Caco-2 (cell line): ENCODE measurements at regions not wholly inside any gene's neighbourhood (a gene's known extent, or its start where the extent isn't known, plus 50 kb on each side); places are given as distances from the start of the nearest gene placed in this dataset.
"Not testable (repeated sequence)": the region's sequence is repeated elsewhere in the genome, so short reads cannot be mapped to it uniquely, and the experiment has no call there.

Experiments used
- BruUV-seq: library from RNA; stranded (reverse); fragments of 400-500 nt; replicated peaks from 2 replicates; lab custom pipeline; 2021; lab: Mats Ljungman, UMichigan
- CTCF ChIA-PET: fragments of 300-600 bp; sonication (Branson Sonifier 250); formaldehyde crosslinking; loops from one replicate; lab custom pipeline; 2022; ENCODE audit warnings: antibody characterized with exemption; lab: Charles Lee
- POLR2A ChIA-PET: fragments of 300-600 bp; sonication (Branson Sonifier 250); formaldehyde crosslinking; loops from one replicate; lab custom pipeline; 2022; ENCODE audit warnings: antibody characterized with exemption; lab: Charles Lee
- DNase-seq, 2 experiments: peaks; one replicate each; pipeline versions ENCODE4 v3.0.0 to v3.0.0-alpha.2; 2020 to 2022
- H3K27me3 ChIP-seq: replicated peaks from 2 replicates; pipeline ENCODE4 v1.6.0; 2011; ENCODE audit warnings: low read length; ENCODE audit not compliant: control insufficient read depth, insufficient read depth
- H3K36me3 ChIP-seq: 2 replicates; pipeline ENCODE4 v1.5.1; 2011; ENCODE audit warnings: low read length; ENCODE audit not compliant: control insufficient read depth, insufficient read depth
- H3K4me1 ChIP-seq: fragments of 250-450 bp; sonication (Bioruptor Pico); 2 replicates; pipeline ENCODE4 v1.5.1; 2020; ENCODE audit warnings: mild to moderate bottlenecking
- H3K4me3 ChIP-seq: 2 replicates; pipeline ENCODE4 v1.5.1; 2011; ENCODE audit warnings: low read depth, mild to moderate bottlenecking, control low read depth, low read length
- H3K9me3 ChIP-seq: fragments of 250-450 bp; sonication (Bioruptor Pico); 2 replicates; pipeline ENCODE4 v1.5.1; 2020; ENCODE audit warnings: mild to moderate bottlenecking, moderate library complexity
- H3K27ac Mint-ChIP-seq: one replicate; pipeline ENCODE4 v1.8.0; 2022; ENCODE audit warnings: mixed read lengths; ENCODE audit not compliant: unreplicated experiment
- H3K27me3 Mint-ChIP-seq: one replicate; pipeline ENCODE4 v1.8.0; 2022; ENCODE audit warnings: mixed read lengths; ENCODE audit not compliant: insufficient read depth, unreplicated experiment
- H3K36me3 Mint-ChIP-seq: one replicate; pipeline ENCODE4 v1.8.0; 2022; ENCODE audit warnings: mild to moderate bottlenecking, mixed read lengths; ENCODE audit not compliant: insufficient read depth, unreplicated experiment
- H3K4me1 Mint-ChIP-seq: one replicate; pipeline ENCODE4 v1.8.0; 2022; ENCODE audit warnings: low read depth, mixed read lengths; ENCODE audit not compliant: unreplicated experiment
- H3K4me3 Mint-ChIP-seq: one replicate; pipeline ENCODE4 v1.8.0; 2022; ENCODE audit warnings: mild to moderate bottlenecking, moderate library complexity, mixed read lengths; ENCODE audit not compliant: unreplicated experiment
- H3K9me3 Mint-ChIP-seq: one replicate; pipeline ENCODE4 v1.8.0; 2022; ENCODE audit warnings: mixed read lengths; ENCODE audit not compliant: unreplicated experiment
- intact Hi-C: fragments of 100-400 bp; cut with micrococcal nuclease; formaldehyde crosslinking; loops from one replicate; pipeline ENCODE4 v1.10.0; 2022; ENCODE audit not compliant: unreplicated experiment
- TF ChIP-seq, protein P1 (sequence below), 2 experiments: fragments of 200-600 bp in 1 of 2; IDR thresholded peaks; 1 replicate in 1 of 2; 2 replicates in 1 of 2; pipeline versions ENCODE4 v1.5.1 to v1.8.0; 2011 to 2022; ENCODE audit warnings: antibody characterized with exemption in 1 of 2, control low read depth in 1 of 2, inconsistent platforms in 1 of 2, low read depth in 1 of 2, low read length in 1 of 2, mild to moderate bottlenecking in 1 of 2, moderate library complexity in 1 of 2; ENCODE audit not compliant: insufficient read depth in 1 of 2, severe bottlenecking in 1 of 2, unreplicated experiment in 1 of 2

- TF ChIP-seq, protein P1, sequence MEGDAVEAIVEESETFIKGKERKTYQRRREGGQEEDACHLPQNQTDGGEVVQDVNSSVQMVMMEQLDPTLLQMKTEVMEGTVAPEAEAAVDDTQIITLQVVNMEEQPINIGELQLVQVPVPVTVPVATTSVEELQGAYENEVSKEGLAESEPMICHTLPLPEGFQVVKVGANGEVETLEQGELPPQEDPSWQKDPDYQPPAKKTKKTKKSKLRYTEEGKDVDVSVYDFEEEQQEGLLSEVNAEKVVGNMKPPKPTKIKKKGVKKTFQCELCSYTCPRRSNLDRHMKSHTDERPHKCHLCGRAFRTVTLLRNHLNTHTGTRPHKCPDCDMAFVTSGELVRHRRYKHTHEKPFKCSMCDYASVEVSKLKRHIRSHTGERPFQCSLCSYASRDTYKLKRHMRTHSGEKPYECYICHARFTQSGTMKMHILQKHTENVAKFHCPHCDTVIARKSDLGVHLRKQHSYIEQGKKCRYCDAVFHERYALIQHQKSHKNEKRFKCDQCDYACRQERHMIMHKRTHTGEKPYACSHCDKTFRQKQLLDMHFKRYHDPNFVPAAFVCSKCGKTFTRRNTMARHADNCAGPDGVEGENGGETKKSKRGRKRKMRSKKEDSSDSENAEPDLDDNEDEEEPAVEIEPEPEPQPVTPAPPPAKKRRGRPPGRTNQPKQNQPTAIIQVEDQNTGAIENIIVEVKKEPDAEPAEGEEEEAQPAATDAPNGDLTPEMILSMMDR (IDR thresholded peaks at IDR 0.05; ENCODE audit: insufficient read depth in 1 of 2, low read depth in 1 of 2, low read length in 1 of 2, severe bottlenecking in 1 of 2, unreplicated experiment in 1 of 2): no peak
- CTCF ChIA-PET: no interaction called here
- H3K4me3 Mint-ChIP-seq: no peak overlapping the region
- Histone ChIP-seq H3K4me3 (no peak overlapping the region), H3K36me3 (no peaks in the 10 kb centered on the region; the same call in 1 of the 2 replicates), H3K4me1 (no peaks in the 10 kb centered on the region), H3K9me3 (no peaks in the 10 kb centered on the region), H3K27me3 (no peaks in the 10 kb centered on the region)
- BruUV-seq: no TSS peak
- H3K36me3 Mint-ChIP-seq: no peaks in the 10 kb centered on the region
- H3K9me3 Mint-ChIP-seq: no peaks in the 10 kb centered on the region
- no peaks in the 10 kb centered on the region for H3K4me1 Mint-ChIP-seq
- DNase-seq: no peak
- POLR2A ChIA-PET: no interaction called here
- H3K27ac Mint-ChIP-seq: no peak overlapping the region
- H3K27me3 Mint-ChIP-seq: no peaks in the 10 kb centered on the region
- intact Hi-C loops: no loop called here
These were observed 58.8 kb upstream of the MAN1A2 start for GRCh38 chr1:117308311-117308916.

DNA sequence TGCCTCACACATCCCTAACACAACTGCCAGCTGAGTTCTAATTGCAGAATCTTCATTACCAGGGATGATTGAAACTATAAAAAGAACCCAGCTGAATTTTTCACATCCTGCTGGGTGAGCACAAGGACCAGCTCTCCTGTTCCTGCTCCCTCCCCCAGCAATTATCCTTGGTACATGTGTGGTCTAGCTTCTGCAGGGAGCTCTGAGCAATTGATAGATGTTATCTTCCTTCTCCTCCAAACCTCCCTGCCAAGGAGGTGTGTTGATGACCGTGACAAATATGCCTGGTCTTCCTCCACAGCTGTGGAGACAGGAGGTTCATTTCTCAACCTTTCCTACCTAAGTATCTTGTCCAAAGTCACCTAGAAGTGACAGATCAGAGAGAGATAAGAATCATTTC lies 65.3 kb upstream of the MAN1A2 start:
- DNase-seq: no peak
- intact Hi-C loops: no loop called here
- CTCF ChIA-PET: no interaction called here
- POLR2A ChIA-PET: no interaction called here
- no TSS peak for BruUV-seq
- Mint-ChIP-seq H3K4me3 (no peak overlapping the region), H3K9me3 (no peaks in the 10 kb centered on the region), H3K36me3 (no peaks in the 10 kb centered on the region), H3K27ac (no peak overlapping the region), H3K4me1 (peaks cover 14% of the 10 kb centered on the region), H3K27me3 (no peaks in the 10 kb centered on the region)
- Histone ChIP-seq H3K36me3 (no peaks in the 10 kb centered on the region; the same call in 1 of the 2 replicates), H3K27me3 (no peaks in the 10 kb centered on the region), H3K9me3 (no peaks in the 10 kb centered on the region), H3K4me1 (peaks cover 21% of the 10 kb centered on the region), H3K4me3 (no peak overlapping the region)
- TF ChIP-seq, protein P1 (IDR thresholded peaks at IDR 0.05; ENCODE audit: insufficient read depth in 1 of 2, low read depth in 1 of 2, low read length in 1 of 2, severe bottlenecking in 1 of 2, unreplicated experiment in 1 of 2): no peak

- H3K27ac Mint-ChIP-seq: peak overlapping the region; percentile 48
- BruUV-seq, CTCF ChIA-PET, H3K36me3 ChIP-seq, H3K36me3 Mint-ChIP-seq, H3K9me3 Mint-ChIP-seq, intact Hi-C loops, H3K4me3 Mint-ChIP-seq, H3K27me3 ChIP-seq, H3K4me3 ChIP-seq, POLR2A ChIA-PET, H3K27me3 Mint-ChIP-seq, H3K9me3 ChIP-seq: not testable (repeated sequence)
- peaks cover 21% of the 10 kb centered on the region for H3K4me1 ChIP-seq
- peaks cover 14% of the 10 kb centered on the region for H3K4me1 Mint-ChIP-seq
- peak; percentile 36 to 60 for DNase-seq
These were observed 67.1 kb upstream of the MAN1A2 start for GRCh38 chr1:117300183-117300582.
